ENCODE measurements at regions not wholly inside any gene's neighbourhood (a gene's known extent, or its start where the extent isn't known, plus 50 kb on each side); places are given as distances from the start of the nearest gene placed in this dataset.

- ATAC-seq (ENCODE audit: insufficient read depth, low FRiP score): no peak
- H3K9ac ChIP-seq (ENCODE audit: insufficient read depth in 1 of 2, low read length in 2 of 2): peak overlapping the region in 1 of 2 donors; percentile 44
These were observed 378.5 kb downstream of the LMO7 start for GRCh38 chr13:76014406-76015318.

GRCh38 chr13:76012091-76012721 lies 376.1 kb downstream of the LMO7 start:
- WGBS, 2 donors: 55 to 75% methylated on average over 2 of the region's 2 CpGs
- Histone ChIP-seq H3K9ac (ENCODE audit: insufficient read depth in 1 of 2, low read length in 2 of 2) (no peak overlapping the region), H3K27ac (ENCODE audit: low read depth in 1 of 2, low read length in 1 of 2) (no peak overlapping the region), H3K36me3 (ENCODE audit: control insufficient read depth in 4 of 4, insufficient read depth in 4 of 4, low read length in 4 of 4) (no peaks in the 10 kb centered on the region), H3K27me3 (ENCODE audit: control insufficient read depth in 3 of 3, insufficient read depth in 3 of 3, low read length in 2 of 3) (no peaks in the 10 kb centered on the region), H3K4me1 (ENCODE audit: control insufficient read depth in 5 of 5, insufficient read depth in 5 of 5, low read length in 5 of 5) (peaks cover 4 to 20% (median 7%) of the 10 kb centered on the region in 5 donors), H3K4me3 (no peak overlapping the region), H3K9me3 (ENCODE audit: control insufficient read depth in 4 of 4, insufficient read depth in 3 of 4, low read length in 3 of 4) (no peaks in the 10 kb centered on the region)
- no peak for TF ChIP-seq CTCF (IDR thresholded peaks at IDR 0.05; ENCODE audit: control extremely low read depth, extremely low read depth)
- ATAC-seq (ENCODE audit: insufficient read depth, low FRiP score) (peak; percentile 69), DNase-seq (peak in 2 of 3 donors; percentile 38 to 72)

More at GRCh38 chr13:76014406-76015318, 378.5 kb downstream of the LMO7 start:
- Histone ChIP-seq H3K27ac (ENCODE audit: low read depth in 1 of 2, low read length in 1 of 2) (no peak overlapping the region), H3K9me3 (ENCODE audit: control insufficient read depth in 4 of 4, insufficient read depth in 3 of 4, low read length in 3 of 4) (no peaks in the 10 kb centered on the region), H3K4me1 (ENCODE audit: control insufficient read depth in 5 of 5, insufficient read depth in 5 of 5, low read length in 5 of 5) (peaks cover 4 to 20% (median 6%) of the 10 kb centered on the region in 5 donors), H3K36me3 (ENCODE audit: control insufficient read depth in 4 of 4, insufficient read depth in 4 of 4, low read length in 4 of 4) (no peaks in the 10 kb centered on the region), H3K27me3 (ENCODE audit: control insufficient read depth in 3 of 3, insufficient read depth in 3 of 3, low read length in 2 of 3) (no peaks in the 10 kb centered on the region), H3K4me3 (no peak overlapping the region)
- no peak for TF ChIP-seq CTCF (IDR thresholded peaks at IDR 0.05; ENCODE audit: control extremely low read depth, extremely low read depth)
- DNase-seq: peak; percentile 21 to 83 (median 73)
- WGBS, 2 donors: 47 to 64% methylated on average over 5 of the region's 5 CpGs

GRCh38 chr13:76009267-76009890 lies 373.2 kb downstream of the LMO7 start:
- Histone ChIP-seq H3K27me3 (ENCODE audit: control insufficient read depth in 3 of 3, insufficient read depth in 3 of 3, low read length in 2 of 3) (no peaks in the 10 kb centered on the region), H3K4me1 (ENCODE audit: control insufficient read depth in 5 of 5, insufficient read depth in 5 of 5, low read length in 5 of 5) (peaks cover 2 to 19% (median 6%) of the 10 kb centered on the region in 5 donors), H3K36me3 (ENCODE audit: control insufficient read depth in 4 of 4, insufficient read depth in 4 of 4, low read length in 4 of 4) (no peaks in the 10 kb centered on the region), H3K27ac (ENCODE audit: low read depth in 1 of 2, low read length in 1 of 2) (no peak overlapping the region), H3K9me3 (ENCODE audit: control insufficient read depth in 4 of 4, insufficient read depth in 3 of 4, low read length in 3 of 4) (no peaks in the 10 kb centered on the region), H3K9ac (ENCODE audit: insufficient read depth in 1 of 2, low read length in 2 of 2) (no peak overlapping the region), H3K4me3 (no peak overlapping the region)
- TF ChIP-seq CTCF (IDR thresholded peaks at IDR 0.05; ENCODE audit: control extremely low read depth, extremely low read depth): no peak
- no peak for DNase-seq
- WGBS, 2 donors: 80 to 87% methylated on average over 2 of the region's 2 CpGs
- ATAC-seq (ENCODE audit: insufficient read depth, low FRiP score): no peak

Data from lung (tissue), 11 donors.